ENCODE measurements at regions not wholly inside any gene's neighbourhood (a gene's known extent, or its start where the extent isn't known, plus 50 kb on each side); places are given as distances from the start of the nearest gene placed in this dataset.

GRCh38 chr1:80258659-80259058, 1252.1 kb upstream of the ADGRL4 start:
- no peak overlapping the region for H3K4me3 ChIP-seq (ENCODE audit: low read depth, low read length)
- TF ChIP-seq, protein P1, sequence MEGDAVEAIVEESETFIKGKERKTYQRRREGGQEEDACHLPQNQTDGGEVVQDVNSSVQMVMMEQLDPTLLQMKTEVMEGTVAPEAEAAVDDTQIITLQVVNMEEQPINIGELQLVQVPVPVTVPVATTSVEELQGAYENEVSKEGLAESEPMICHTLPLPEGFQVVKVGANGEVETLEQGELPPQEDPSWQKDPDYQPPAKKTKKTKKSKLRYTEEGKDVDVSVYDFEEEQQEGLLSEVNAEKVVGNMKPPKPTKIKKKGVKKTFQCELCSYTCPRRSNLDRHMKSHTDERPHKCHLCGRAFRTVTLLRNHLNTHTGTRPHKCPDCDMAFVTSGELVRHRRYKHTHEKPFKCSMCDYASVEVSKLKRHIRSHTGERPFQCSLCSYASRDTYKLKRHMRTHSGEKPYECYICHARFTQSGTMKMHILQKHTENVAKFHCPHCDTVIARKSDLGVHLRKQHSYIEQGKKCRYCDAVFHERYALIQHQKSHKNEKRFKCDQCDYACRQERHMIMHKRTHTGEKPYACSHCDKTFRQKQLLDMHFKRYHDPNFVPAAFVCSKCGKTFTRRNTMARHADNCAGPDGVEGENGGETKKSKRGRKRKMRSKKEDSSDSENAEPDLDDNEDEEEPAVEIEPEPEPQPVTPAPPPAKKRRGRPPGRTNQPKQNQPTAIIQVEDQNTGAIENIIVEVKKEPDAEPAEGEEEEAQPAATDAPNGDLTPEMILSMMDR (IDR thresholded peaks at IDR 0.05; ENCODE audit: borderline replicate concordance, insufficient read depth, low read depth, low read length) = no peak

- H3K4me3 ChIP-seq (ENCODE audit: low read depth, low read length) = no peak overlapping the region
Observed at GRCh38 chr1:80251591-80251990, 1245.1 kb upstream of the ADGRL4 start.

DNA sequence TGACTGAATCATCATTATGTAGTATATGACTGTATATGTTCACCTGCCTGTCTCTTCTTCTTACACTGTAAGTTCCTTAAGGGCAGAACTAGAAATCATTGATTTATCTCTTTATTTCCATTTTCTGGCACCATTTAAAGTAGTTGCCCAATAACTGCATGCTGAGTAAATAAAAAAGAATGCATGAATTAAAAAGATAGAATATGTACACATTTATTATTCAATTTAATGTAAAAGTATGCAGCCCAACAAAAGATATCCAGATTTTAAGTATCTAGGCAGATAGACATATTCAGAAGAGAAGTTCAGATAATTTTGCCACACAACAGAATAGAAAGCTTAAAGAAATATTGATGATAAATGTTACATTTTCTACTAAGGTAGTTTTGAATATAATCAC, 1244.6 kb upstream of the ADGRL4 start:
- no peak overlapping the region for H3K4me3 ChIP-seq (ENCODE audit: low read depth, low read length)

More at GRCh38 chr1:80251591-80251990, 1245.1 kb upstream of the ADGRL4 start:
- TF ChIP-seq, protein P1 (IDR thresholded peaks at IDR 0.05; ENCODE audit: borderline replicate concordance, insufficient read depth, low read depth, low read length) = no peak

DNA sequence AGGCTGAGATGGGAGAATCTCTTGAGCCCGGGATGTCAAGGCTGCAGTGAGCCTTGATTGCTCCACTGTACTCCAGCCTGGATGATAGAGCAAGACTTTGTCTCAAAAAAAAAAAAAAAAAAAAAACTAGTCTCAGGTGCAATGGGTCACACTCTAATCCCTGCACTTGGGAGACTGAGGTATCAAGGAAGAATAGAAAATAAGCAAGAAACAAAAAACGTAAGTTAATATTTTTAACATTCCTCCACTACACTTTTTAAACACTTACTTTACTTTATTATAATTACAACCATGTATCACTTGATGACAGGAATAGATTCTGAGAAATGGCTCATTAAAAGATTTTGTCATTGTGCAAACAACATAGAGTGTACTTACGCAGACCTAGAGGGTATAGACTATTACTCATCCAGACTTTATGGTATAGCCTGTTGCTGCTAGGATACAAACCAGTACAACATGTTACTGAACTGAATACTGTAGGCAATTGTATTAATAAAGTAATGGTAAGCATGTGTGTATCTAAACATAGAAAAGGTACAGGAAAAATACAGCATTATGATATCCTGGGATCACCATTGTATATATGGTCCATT, 1244.1 kb upstream of the ADGRL4 start:
- TF ChIP-seq, protein P1 (IDR thresholded peaks at IDR 0.05; ENCODE audit: borderline replicate concordance, insufficient read depth, low read depth, low read length) = no peak

More for the DNA sequence above, 1244.6 kb upstream of the ADGRL4 start:
- TF ChIP-seq, protein P1 (IDR thresholded peaks at IDR 0.05; ENCODE audit: borderline replicate concordance, insufficient read depth, low read depth, low read length) = no peak

DNA sequence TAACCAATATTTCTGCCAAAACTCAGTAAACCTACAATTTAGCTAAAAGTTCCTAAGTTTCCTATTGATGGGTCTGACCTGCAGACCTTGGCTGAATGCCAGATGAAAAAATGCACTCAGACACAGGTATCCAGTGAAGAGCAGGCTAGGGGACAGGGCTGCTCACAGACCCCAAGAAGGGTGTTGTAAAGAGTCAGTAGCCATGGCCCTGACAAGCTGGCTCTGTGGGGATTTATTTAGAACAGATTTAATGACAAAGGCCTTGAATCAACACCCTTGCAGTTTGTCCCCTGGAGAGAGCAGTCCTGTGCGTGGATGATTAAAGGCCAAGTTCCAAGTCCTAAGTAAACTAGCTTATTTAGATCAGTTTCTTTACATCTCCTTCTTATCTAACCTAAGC, 1243.2 kb upstream of the ADGRL4 start:
- no peak overlapping the region for H3K4me3 ChIP-seq (ENCODE audit: low read depth, low read length)
- TF ChIP-seq, protein P1 (IDR thresholded peaks at IDR 0.05; ENCODE audit: borderline replicate concordance, insufficient read depth, low read depth, low read length) = no peak

More for the DNA sequence above, 1244.1 kb upstream of the ADGRL4 start:
- H3K4me3 ChIP-seq (ENCODE audit: low read depth, low read length) = no peak overlapping the region

GRCh38 chr1:80248886-80249285, 1242.4 kb upstream of the ADGRL4 start:
- no peak overlapping the region for H3K4me3 ChIP-seq (ENCODE audit: low read depth, low read length)
- TF ChIP-seq, protein P1 (IDR thresholded peaks at IDR 0.05; ENCODE audit: borderline replicate concordance, insufficient read depth, low read depth, low read length) = no peak

- no peak overlapping the region for H3K4me3 ChIP-seq (ENCODE audit: low read depth, low read length)
- TF ChIP-seq, protein P1 (IDR thresholded peaks at IDR 0.05; ENCODE audit: borderline replicate concordance, insufficient read depth, low read depth, low read length) = no peak
Observed at GRCh38 chr1:80245813-80246212, 1239.3 kb upstream of the ADGRL4 start.

Data from GM12875 (cell line).